Activated naive CD8-positive, alpha-beta T cell treated with anti-CD3 and anti-CD28 coated beads for 36 hours (primary cell): ENCODE measurements at regions not wholly inside any gene's neighbourhood (a gene's known extent, or its start where the extent isn't known, plus 50 kb on each side); places are given as distances from the start of the nearest gene placed in this dataset.

Experiments used
- DNase-seq: peaks from one replicate; pipeline ENCODE4 v3.0.0; 2021
- H3K27ac Mint-ChIP-seq: one replicate; pipeline ENCODE4 v1.8.0; 2022; ENCODE audit warnings: mild to moderate bottlenecking, moderate library complexity, mixed read lengths
- H3K27me3 Mint-ChIP-seq: one replicate; pipeline ENCODE4 v1.8.0; 2022; ENCODE audit warnings: mild to moderate bottlenecking, mixed read lengths
- H3K36me3 Mint-ChIP-seq: one replicate; pipeline ENCODE4 v1.8.0; 2021; ENCODE audit warnings: mild to moderate bottlenecking, mixed read lengths
- H3K4me1 Mint-ChIP-seq: one replicate; pipeline ENCODE4 v1.8.0; 2021; ENCODE audit warnings: mixed read lengths
- H3K4me3 Mint-ChIP-seq: one replicate; pipeline ENCODE4 v1.8.0; 2022; ENCODE audit warnings: mild to moderate bottlenecking, moderate library complexity, mixed read lengths
- H3K9me3 Mint-ChIP-seq: one replicate; pipeline ENCODE4 v1.8.0; 2022; ENCODE audit warnings: mixed read lengths

DNA sequence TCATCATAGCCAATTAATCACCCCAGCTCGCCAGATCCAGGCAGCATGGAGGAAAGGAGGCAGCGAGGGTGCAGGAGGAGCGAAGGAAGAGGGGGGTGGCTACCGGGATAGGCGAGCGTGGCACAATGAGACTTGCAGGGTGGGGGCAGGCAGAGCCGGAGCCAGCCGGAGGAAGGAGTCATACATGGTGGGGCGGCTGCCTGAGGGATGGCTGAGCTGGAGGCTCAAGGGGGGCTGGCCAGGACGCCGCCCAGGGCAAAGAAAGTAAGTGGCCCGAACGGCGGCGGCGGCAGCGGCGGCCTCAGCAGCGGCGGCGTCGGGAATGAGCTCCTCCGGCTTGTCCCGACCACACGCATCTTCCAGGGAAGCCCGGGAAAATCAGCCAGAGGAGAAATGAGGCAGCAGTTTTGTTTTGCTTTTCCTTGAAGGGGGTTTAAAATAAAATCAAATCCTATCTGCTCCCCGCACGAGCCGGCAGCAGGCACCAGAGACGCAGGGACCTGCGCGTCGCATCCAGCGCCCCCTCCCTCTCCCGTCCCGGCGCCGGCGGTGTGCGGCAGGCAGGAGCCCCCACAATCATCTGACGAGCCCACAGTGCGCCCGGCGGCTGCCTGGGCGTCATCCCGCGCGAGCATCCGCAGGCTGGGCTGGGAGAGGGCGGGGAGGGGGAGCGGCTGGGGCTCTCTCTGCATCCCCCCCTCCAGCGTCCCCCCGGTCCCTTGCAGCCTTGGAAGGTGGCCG lies 263.6 kb downstream of the CTTN start:
- Mint-ChIP-seq H3K36me3 (no peaks in the 10 kb centered on the region), H3K4me1 (no peaks in the 10 kb centered on the region), H3K4me3 (no peak overlapping the region), H3K9me3 (no peaks in the 10 kb centered on the region), H3K27ac (no peak overlapping the region), H3K27me3 (peaks cover 57% of the 10 kb centered on the region)
- no peak for DNase-seq

DNA sequence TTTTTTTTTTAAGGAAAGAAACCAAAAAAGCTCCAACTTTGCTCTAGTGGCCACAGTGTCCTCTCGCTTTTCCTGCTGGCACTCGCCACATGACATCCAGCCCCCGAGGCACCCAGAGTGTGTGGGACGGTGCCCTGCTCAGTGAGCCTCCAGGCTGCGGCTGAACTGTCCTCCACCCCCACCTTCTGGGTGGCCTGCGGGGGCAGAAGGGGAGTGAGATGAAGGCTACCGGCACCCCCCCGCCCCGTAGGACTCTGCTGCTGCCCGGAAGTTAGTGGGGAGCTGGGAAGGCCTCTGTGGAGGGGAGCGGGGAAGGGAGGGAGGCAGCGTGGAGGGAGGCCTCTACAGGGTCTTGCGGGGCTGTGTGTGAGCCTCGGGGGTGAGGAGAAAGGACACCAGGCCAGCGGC lies 264.4 kb downstream of the CTTN start:
- Mint-ChIP-seq H3K4me3 (no peak overlapping the region), H3K9me3 (no peaks in the 10 kb centered on the region), H3K4me1 (no peaks in the 10 kb centered on the region), H3K27me3 (peaks cover 56% of the 10 kb centered on the region), H3K27ac (no peak overlapping the region), H3K36me3 (no peaks in the 10 kb centered on the region)
- no peak for DNase-seq

DNA sequence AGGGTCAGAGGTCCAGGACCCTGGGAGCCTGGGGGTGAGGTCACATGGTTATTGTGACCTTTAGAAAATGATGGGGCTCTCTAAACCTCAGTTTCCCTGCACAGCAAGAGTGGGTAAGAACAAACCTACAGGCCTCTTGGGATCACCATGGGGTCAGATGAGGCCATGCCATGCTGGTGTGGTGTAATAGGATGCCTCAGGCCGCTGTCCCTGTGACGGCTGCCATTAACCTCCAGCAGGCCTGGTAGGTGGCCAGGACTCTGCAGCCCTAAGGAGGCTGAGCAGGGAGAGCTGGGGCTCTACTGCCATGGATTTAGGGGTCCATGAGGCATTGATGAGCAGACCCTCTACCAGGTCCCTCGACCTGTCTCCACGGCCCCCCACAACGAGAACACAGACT lies 265.5 kb downstream of the CTTN start:
- H3K27ac Mint-ChIP-seq: no peak overlapping the region
- no peaks in the 10 kb centered on the region for H3K4me1 Mint-ChIP-seq
- H3K36me3 Mint-ChIP-seq: no peaks in the 10 kb centered on the region
- no peak overlapping the region for H3K4me3 Mint-ChIP-seq
- no peak for DNase-seq
- H3K27me3 Mint-ChIP-seq: peaks cover 56% of the 10 kb centered on the region
- no peaks in the 10 kb centered on the region for H3K9me3 Mint-ChIP-seq

DNA sequence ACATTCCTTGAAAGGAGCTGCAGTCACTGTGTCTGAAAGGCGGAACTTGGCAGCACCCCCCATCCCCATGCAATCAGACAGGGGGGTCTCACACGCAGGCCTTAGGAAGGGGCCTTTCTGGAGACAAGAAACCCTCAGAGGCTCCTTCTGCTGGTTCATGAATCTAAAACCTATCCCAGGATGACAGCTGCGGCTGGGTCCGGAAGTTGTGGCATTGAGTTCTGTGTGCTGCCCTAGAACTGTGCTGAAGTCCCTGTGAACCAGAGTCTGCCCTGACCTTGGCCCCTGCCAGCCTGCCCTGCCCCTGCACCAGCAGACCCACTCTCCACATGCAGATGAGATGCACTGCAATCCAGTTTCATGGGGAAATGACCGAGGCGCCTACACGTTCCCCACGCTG lies 268.0 kb downstream of the CTTN start:
- Mint-ChIP-seq H3K4me3 (no peak overlapping the region), H3K4me1 (peaks cover 1% of the 10 kb centered on the region), H3K27me3 (peaks cover 38% of the 10 kb centered on the region), H3K27ac (no peak overlapping the region), H3K36me3 (no peaks in the 10 kb centered on the region), H3K9me3 (no peaks in the 10 kb centered on the region)
- DNase-seq: no peak

DNA sequence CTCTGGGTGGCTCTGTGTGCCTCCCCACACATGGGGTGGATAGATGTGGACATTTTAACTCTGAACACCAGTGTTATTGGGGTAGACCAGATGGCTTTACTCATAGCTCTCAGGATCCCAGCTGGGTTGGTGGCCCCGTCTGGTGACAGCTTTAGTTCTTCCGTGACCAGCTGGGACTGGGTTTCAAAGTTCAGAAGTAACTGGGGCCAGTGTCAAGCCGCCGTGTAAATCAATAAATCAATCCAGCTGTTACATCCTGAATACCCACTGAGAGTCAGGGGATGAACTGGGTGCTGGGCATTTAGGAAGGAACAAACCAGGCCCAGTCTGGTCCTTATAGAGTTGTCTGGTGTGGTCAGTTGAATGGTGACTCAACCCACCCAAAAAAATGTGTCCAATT lies 269.4 kb downstream of the CTTN start:
- H3K4me1 Mint-ChIP-seq: peaks cover 1% of the 10 kb centered on the region
- no peak overlapping the region for H3K4me3 Mint-ChIP-seq
- no peak overlapping the region for H3K27ac Mint-ChIP-seq
- no peaks in the 10 kb centered on the region for H3K36me3 Mint-ChIP-seq
- H3K9me3 Mint-ChIP-seq: no peaks in the 10 kb centered on the region
- peaks cover 35% of the 10 kb centered on the region for H3K27me3 Mint-ChIP-seq
- DNase-seq: no peak

DNA sequence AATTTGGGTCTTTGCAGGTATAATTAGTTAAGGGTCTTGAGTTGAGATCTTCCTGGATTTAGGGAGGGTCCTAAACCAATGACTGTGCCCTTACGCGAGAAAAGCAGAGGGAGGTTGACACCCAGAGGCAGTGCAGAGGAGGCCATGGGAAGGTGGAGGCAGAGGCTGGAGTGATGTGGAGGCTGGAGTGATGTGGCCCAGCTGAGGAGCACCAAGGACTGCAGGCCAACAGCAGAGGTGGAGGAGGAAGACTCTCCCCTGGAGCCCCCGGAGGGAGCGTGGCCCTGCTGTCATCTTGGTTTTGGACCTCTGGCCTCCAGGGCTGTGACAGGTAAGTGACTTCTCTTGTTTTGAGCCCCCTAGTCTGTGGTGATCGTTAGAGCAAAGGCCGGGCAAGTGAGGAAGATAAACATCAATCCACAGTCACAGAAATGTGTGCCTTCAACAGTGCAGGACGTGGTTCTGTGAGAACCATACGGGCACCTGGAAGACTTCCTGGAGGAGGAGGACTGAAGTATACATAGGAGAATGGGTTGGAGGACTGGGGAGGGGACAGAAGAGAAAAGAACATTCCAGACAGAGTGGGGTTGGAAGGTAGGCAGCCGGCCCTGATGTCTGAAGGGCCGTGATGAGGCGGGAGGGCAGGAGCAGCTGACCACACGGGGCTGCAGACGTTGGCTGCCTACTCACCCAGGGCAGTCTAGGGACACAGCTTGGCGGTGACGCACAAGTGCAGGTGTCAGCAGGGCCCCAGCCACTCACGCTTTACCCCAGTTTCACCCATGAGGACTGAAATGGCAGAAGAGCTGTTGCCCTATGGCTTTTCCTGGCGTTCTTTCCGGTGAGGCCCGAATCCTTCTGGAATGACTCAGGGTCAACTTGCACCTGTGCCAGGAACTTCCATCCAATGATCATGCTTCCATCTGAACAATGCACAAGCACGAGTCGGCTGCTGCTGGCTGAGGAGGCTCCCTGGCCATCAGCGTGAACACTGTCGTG lies 270.2 kb downstream of the CTTN start:
- Mint-ChIP-seq H3K27ac (no peak overlapping the region), H3K9me3 (no peaks in the 10 kb centered on the region), H3K27me3 (peaks cover 32% of the 10 kb centered on the region), H3K4me1 (peaks cover 1% of the 10 kb centered on the region), H3K4me3 (no peak overlapping the region), H3K36me3 (no peaks in the 10 kb centered on the region)
- no peak for DNase-seq

DNA sequence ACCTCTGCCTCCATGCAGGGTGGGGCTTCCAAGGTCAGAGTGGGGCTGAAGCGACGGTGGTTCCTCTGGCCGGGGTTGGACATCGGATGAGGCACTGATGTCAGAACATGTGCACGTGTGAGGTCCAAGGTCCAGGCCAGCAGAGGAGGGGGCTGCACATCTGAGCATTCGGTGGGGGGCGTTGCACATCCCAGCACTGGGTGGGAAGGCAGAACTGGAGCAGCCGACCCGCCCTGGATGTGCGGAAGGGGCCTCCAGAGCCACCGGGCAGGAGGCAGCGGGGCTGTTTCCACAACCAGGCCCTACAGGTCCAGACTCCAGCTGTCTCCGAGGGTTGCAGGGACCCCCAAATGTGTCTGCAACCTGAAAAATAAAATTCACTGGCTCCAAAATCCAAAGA lies 271.0 kb downstream of the CTTN start:
- H3K4me3 Mint-ChIP-seq: no peak overlapping the region
- peaks cover 1% of the 10 kb centered on the region for H3K4me1 Mint-ChIP-seq
- no peak overlapping the region for H3K27ac Mint-ChIP-seq
- DNase-seq: no peak
- H3K36me3 Mint-ChIP-seq: no peaks in the 10 kb centered on the region
- no peaks in the 10 kb centered on the region for H3K9me3 Mint-ChIP-seq
- peaks cover 29% of the 10 kb centered on the region for H3K27me3 Mint-ChIP-seq

DNA sequence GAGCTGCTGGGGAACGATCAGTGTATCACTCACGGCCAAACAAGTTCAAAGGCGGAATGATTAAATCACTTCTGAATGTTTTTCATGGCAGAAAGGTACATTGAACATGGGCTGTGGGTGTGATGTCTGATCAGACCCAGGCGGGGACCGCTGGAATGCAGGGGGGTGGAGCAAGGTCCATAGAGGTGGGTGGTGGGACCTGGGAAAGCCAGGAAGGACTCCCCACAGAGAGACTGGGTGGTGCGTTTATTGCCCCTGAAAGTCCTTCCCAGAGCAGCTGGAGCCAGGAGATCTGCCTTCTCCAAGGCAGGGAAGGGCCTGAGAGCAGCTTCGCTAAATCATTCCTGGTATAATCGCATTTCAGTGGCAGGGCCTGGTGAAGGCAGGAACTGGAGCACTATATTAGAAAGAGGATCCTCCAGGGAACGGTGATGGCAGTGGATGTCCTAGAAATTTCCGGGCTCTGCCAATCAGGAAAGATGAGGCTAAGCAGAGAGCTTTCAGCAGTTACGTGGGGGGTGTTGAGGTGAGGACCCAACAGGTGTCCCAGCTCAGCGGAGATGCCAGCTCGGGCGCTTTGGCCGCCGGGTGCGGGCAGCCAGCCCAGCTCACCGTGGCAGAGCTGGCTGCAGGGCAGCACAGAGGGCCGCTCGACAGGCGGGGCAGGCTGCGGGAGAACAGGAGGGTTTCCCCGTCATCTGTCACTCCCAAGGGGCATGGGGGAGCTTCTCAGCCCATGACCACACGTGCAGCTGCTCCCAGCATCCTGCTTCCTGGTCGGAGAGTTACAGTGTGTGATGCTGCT lies 271.7 kb downstream of the CTTN start:
- DNase-seq: no peak
- Mint-ChIP-seq H3K27me3 (peaks cover 21% of the 10 kb centered on the region), H3K4me1 (peaks cover 1% of the 10 kb centered on the region), H3K4me3 (no peak overlapping the region), H3K36me3 (no peaks in the 10 kb centered on the region), H3K27ac (no peak overlapping the region), H3K9me3 (no peaks in the 10 kb centered on the region)

DNA sequence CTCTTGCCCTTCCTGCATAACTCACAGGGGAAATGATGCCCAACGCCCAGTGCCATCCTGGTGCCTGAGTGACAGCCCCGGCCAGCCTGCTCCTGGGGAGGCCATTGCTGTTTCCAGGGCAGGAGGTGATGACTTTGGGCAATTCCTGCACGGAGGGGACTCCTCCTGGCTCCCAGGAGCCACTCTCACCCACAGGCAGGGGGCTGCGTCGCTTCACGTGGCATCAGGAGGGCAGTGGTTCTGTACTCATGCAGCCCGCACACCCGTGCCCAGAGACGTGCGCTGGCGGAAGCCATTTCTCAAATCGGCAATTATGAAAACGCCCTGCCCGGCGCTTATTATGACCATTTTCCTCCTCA lies 272.3 kb downstream of the CTTN start:
- H3K9me3 Mint-ChIP-seq: no peaks in the 10 kb centered on the region
- no peaks in the 10 kb centered on the region for H3K36me3 Mint-ChIP-seq
- H3K4me1 Mint-ChIP-seq: peaks cover 1% of the 10 kb centered on the region
- DNase-seq: no peak
- H3K27ac Mint-ChIP-seq: no peak overlapping the region
- H3K27me3 Mint-ChIP-seq: peaks cover 15% of the 10 kb centered on the region
- no peak overlapping the region for H3K4me3 Mint-ChIP-seq

DNA sequence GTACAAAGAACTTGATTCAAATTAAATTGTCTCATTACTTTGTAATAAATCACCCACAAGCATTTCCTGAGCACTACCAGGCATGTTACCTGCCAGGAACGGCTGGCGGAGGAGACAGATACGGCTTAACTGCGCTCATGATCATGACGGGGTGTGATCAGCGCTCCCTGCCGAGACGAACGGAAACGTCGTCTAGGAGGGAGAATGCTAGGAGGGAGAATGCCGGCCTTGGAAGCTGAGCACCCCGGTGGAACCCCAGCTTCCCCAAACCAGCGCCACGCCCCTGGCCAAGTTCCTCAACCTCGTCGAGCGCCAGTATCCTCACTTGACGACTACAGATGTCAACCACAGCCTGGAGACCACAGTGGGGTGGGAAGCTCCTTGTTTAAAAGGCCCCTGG lies 272.8 kb downstream of the CTTN start:
- Mint-ChIP-seq H3K27me3 (peaks cover 15% of the 10 kb centered on the region), H3K4me1 (peaks cover 1% of the 10 kb centered on the region), H3K36me3 (no peaks in the 10 kb centered on the region), H3K9me3 (no peaks in the 10 kb centered on the region), H3K27ac (no peak overlapping the region), H3K4me3 (no peak overlapping the region)
- DNase-seq: no peak

DNA sequence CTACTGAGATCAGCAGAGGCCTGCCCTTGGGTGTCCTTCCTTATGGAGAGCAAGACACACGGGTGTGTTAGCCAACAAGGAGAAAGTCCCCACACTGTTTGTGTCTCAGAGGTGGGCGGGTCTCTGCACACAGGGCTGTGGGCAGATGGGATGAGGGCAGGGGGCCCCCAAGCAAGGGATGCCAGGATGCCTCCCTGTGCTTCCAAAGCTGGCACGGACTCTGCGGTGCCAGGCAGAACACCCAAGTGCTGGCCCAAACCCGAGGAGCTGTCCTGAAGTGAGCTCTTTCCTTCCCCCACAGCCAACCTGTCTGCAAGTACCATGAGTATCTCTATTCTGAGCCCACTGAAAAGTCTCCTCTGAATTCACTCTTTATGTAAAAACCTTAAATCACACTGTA lies 273.3 kb downstream of the CTTN start:
- DNase-seq: no peak
- H3K9me3 Mint-ChIP-seq: no peaks in the 10 kb centered on the region
- H3K4me1 Mint-ChIP-seq: peaks cover 1% of the 10 kb centered on the region
- H3K4me3 Mint-ChIP-seq: no peak overlapping the region
- peaks cover 12% of the 10 kb centered on the region for H3K27me3 Mint-ChIP-seq
- no peaks in the 10 kb centered on the region for H3K36me3 Mint-ChIP-seq
- no peak overlapping the region for H3K27ac Mint-ChIP-seq

DNA sequence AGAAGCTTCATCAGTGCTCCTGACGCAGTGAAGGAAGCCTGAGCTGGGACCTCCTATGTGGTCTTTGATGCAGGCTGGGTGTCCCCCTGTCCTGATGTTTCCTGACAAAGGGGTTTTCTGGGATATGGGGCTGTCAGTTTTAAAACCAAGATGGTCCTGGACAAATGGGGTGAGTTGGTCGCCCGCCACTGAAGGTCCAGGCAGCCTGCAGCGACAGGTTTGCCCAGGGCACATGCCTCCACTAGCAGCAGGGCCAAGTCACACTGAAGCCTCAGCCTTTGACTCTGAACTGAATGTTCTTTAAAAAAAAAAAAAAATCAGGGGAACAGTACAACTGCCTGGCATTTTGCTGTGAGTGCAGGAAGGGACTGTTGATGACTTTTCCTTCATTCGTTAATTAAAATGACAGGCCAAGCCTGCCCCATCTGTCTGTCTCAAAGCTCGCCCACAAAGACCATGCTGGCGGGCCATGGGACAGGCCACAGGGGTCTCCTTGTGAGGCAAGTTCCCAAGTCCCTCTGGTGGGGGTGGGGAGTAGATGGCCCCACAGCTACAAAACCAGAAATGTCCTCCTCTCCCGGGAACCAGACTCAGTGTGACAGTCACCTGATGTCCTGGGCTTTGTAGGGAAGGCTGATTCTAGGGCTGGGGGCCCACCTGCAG lies 274.8 kb downstream of the CTTN start:
- no peaks in the 10 kb centered on the region for H3K36me3 Mint-ChIP-seq
- peaks cover 1% of the 10 kb centered on the region for H3K4me1 Mint-ChIP-seq
- no peak for DNase-seq
- no peak overlapping the region for H3K27ac Mint-ChIP-seq
- H3K4me3 Mint-ChIP-seq: no peak overlapping the region
- H3K9me3 Mint-ChIP-seq: no peaks in the 10 kb centered on the region
- H3K27me3 Mint-ChIP-seq: peaks cover 9% of the 10 kb centered on the region

DNA sequence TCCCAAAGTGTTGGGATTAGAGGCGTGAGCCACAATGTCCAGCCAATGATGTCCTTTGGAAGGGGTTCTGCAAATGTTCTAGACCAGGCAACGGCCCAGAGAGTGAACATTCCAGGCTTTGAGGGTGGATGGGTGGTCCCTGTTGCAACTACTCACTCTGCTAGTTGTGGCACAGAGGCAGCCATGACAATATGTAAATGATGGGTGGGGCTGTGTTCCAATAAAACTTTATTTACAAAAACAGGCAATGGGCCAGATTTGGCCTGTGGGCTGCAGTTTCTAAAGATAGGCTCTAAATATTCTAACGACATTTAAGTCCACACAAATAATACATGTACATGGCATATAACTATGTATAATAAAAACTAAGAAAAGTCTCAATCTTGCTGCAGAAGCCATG lies 276.3 kb downstream of the CTTN start:
- no peaks in the 10 kb centered on the region for H3K36me3 Mint-ChIP-seq
- peaks cover 1% of the 10 kb centered on the region for H3K4me1 Mint-ChIP-seq
- no peak overlapping the region for H3K4me3 Mint-ChIP-seq
- no peak overlapping the region for H3K27ac Mint-ChIP-seq
- DNase-seq: no peak
- H3K9me3 Mint-ChIP-seq: no peaks in the 10 kb centered on the region
- H3K27me3 Mint-ChIP-seq: peaks cover 6% of the 10 kb centered on the region

DNA sequence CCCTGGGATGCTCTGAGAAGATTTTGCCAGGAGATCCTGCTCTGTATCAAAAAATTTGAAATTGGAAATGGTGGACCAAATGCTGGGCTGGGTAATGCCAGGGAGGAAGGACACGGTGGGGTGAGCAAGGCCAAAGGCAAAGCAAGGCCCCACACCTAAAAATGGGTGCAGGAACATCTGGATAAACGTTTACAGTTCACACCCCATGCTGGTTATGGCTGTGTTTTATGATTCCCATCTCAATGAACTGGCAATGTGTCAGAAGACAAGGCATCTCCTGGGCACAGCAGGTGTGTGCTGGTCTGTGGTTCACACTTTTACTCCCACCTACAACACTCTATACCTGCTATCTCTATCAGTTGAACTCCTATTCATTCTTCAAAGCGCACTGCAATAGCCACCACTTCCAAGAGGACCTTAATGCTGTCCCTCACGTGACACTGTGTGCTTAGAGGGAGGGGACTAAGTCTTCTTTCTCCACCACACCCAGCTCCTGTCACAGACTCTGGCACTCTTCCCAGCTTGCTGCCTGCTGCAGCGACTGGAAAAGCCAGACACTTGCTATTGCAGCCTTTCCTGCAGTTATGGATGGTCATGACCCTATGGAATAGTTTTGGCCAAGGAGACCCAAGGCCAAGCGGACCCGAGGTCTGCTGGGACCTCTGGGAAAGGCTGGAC lies 277.5 kb downstream of the CTTN start:
- Mint-ChIP-seq H3K9me3 (no peaks in the 10 kb centered on the region), H3K4me3 (no peak overlapping the region), H3K36me3 (no peaks in the 10 kb centered on the region), H3K27me3 (peaks cover 10% of the 10 kb centered on the region), H3K27ac (no peak overlapping the region), H3K4me1 (peaks cover 2% of the 10 kb centered on the region)
- no peak for DNase-seq
